Activated T-cell treated with anti-CD3 and anti-CD28 coated beads, Interleukin-2, amount 50 U/mL, for 24 hours (primary cell): ENCODE measurements at regions not wholly inside any gene's neighbourhood (a gene's known extent, or its start where the extent isn't known, plus 50 kb on each side); places are given as distances from the start of the nearest gene placed in this dataset.

Experiments
- DNase-seq: peaks from one replicate; pipeline ENCODE4 v3.0.0-alpha.2; 2020
- H3K27ac Mint-ChIP-seq: 2 replicates; pipeline ENCODE4 v1.8.0; 2020; ENCODE audit warnings: mild to moderate bottlenecking, mixed read lengths
- H3K27me3 Mint-ChIP-seq: 2 replicates; pipeline ENCODE4 v1.8.0; 2020; ENCODE audit warnings: mixed read lengths
- H3K36me3 Mint-ChIP-seq: 2 replicates; pipeline ENCODE4 v1.8.0; 2020; ENCODE audit warnings: low read depth, mixed read lengths
- H3K4me1 Mint-ChIP-seq: 2 replicates; pipeline ENCODE4 v1.8.0; 2020; ENCODE audit warnings: low read depth, mixed read lengths
- H3K4me3 Mint-ChIP-seq: 2 replicates; pipeline ENCODE4 v1.8.0; 2020; ENCODE audit warnings: mild to moderate bottlenecking, moderate library complexity, mixed read lengths
- H3K9me3 Mint-ChIP-seq: 2 replicates; pipeline ENCODE4 v1.8.0; 2020; ENCODE audit warnings: mixed read lengths

GRCh38 chr9:73655363-73655762, 503.7 kb downstream of the ANXA1 start:
- H3K36me3 Mint-ChIP-seq: no peaks in the 10 kb centered on the region
- H3K27ac Mint-ChIP-seq: no peak overlapping the region
- no peak for DNase-seq
- H3K27me3 Mint-ChIP-seq: no peaks in the 10 kb centered on the region
- H3K4me3 Mint-ChIP-seq: no peak overlapping the region
- no peaks in the 10 kb centered on the region for H3K4me1 Mint-ChIP-seq
- peaks cover 6% of the 10 kb centered on the region for H3K9me3 Mint-ChIP-seq

GRCh38 chr9:73655831-73656230, 504.2 kb downstream of the ANXA1 start:
- no peak for DNase-seq
- Mint-ChIP-seq H3K27ac (no peak overlapping the region), H3K4me3 (no peak overlapping the region), H3K9me3 (peaks cover 5% of the 10 kb centered on the region), H3K27me3 (no peaks in the 10 kb centered on the region), H3K36me3 (no peaks in the 10 kb centered on the region), H3K4me1 (no peaks in the 10 kb centered on the region)

GRCh38 chr9:73665253-73665652, 513.6 kb downstream of the ANXA1 start:
- DNase-seq: no peak
- Mint-ChIP-seq H3K27me3 (no peaks in the 10 kb centered on the region), H3K4me3 (no peak overlapping the region), H3K36me3 (no peaks in the 10 kb centered on the region), H3K4me1 (no peaks in the 10 kb centered on the region), H3K9me3 (no peaks in the 10 kb centered on the region), H3K27ac (no peak overlapping the region)

GRCh38 chr9:73667749-73668148, 516.1 kb downstream of the ANXA1 start:
- Mint-ChIP-seq H3K36me3 (no peaks in the 10 kb centered on the region), H3K4me1 (no peaks in the 10 kb centered on the region), H3K4me3 (no peak overlapping the region), H3K27me3 (no peaks in the 10 kb centered on the region), H3K9me3 (no peaks in the 10 kb centered on the region), H3K27ac (no peak overlapping the region)
- no peak for DNase-seq

- H3K36me3 Mint-ChIP-seq: no peaks in the 10 kb centered on the region
- peaks cover 4% of the 10 kb centered on the region for H3K9me3 Mint-ChIP-seq
- no peaks in the 10 kb centered on the region for H3K4me1 Mint-ChIP-seq
- H3K4me3 Mint-ChIP-seq: no peak overlapping the region
- H3K27ac Mint-ChIP-seq: no peak overlapping the region
- DNase-seq: no peak
- H3K27me3 Mint-ChIP-seq: no peaks in the 10 kb centered on the region
Measured at GRCh38 chr9:73680831-73681230, 529.2 kb downstream of the ANXA1 start.

GRCh38 chr9:73682789-73683188, 531.1 kb downstream of the ANXA1 start:
- DNase-seq: no peak
- Mint-ChIP-seq H3K36me3 (no peaks in the 10 kb centered on the region), H3K27ac (no peak overlapping the region), H3K4me3 (no peak overlapping the region), H3K27me3 (no peaks in the 10 kb centered on the region), H3K4me1 (no peaks in the 10 kb centered on the region), H3K9me3 (peaks cover 4% of the 10 kb centered on the region)

GRCh38 chr9:73683862-73684591, 532.4 kb downstream of the ANXA1 start:
- no peak overlapping the region for H3K4me3 Mint-ChIP-seq
- no peaks in the 10 kb centered on the region for H3K27me3 Mint-ChIP-seq
- no peak overlapping the region for H3K27ac Mint-ChIP-seq
- no peaks in the 10 kb centered on the region for H3K4me1 Mint-ChIP-seq
- no peak for DNase-seq
- H3K36me3 Mint-ChIP-seq: no peaks in the 10 kb centered on the region
- peaks cover 4% of the 10 kb centered on the region for H3K9me3 Mint-ChIP-seq

GRCh38 chr9:73684601-73685000, 532.9 kb downstream of the ANXA1 start:
- H3K4me1 Mint-ChIP-seq: no peaks in the 10 kb centered on the region
- H3K9me3 Mint-ChIP-seq: peaks cover 4% of the 10 kb centered on the region
- no peaks in the 10 kb centered on the region for H3K36me3 Mint-ChIP-seq
- no peak overlapping the region for H3K27ac Mint-ChIP-seq
- no peaks in the 10 kb centered on the region for H3K27me3 Mint-ChIP-seq
- no peak for DNase-seq
- H3K4me3 Mint-ChIP-seq: no peak overlapping the region

- H3K27ac Mint-ChIP-seq: no peak overlapping the region
- H3K4me3 Mint-ChIP-seq: no peak overlapping the region
- DNase-seq: no peak
- no peaks in the 10 kb centered on the region for H3K27me3 Mint-ChIP-seq
- no peaks in the 10 kb centered on the region for H3K36me3 Mint-ChIP-seq
- H3K4me1 Mint-ChIP-seq: no peaks in the 10 kb centered on the region
- H3K9me3 Mint-ChIP-seq: peaks cover 7% of the 10 kb centered on the region
Measured at GRCh38 chr9:73685786-73686185, 534.1 kb downstream of the ANXA1 start.

- no peaks in the 10 kb centered on the region for H3K27me3 Mint-ChIP-seq
- no peaks in the 10 kb centered on the region for H3K36me3 Mint-ChIP-seq
- no peak overlapping the region for H3K27ac Mint-ChIP-seq
- H3K4me3 Mint-ChIP-seq: no peak overlapping the region
- H3K4me1 Mint-ChIP-seq: no peaks in the 10 kb centered on the region
- no peak for DNase-seq
- peaks cover 6% of the 10 kb centered on the region for H3K9me3 Mint-ChIP-seq
Measured at GRCh38 chr9:73689051-73689870, 537.6 kb downstream of the ANXA1 start.

GRCh38 chr9:73701415-73702057, 549.9 kb downstream of the ANXA1 start:
- Mint-ChIP-seq H3K27me3 (no peaks in the 10 kb centered on the region), H3K4me1 (no peaks in the 10 kb centered on the region), H3K36me3 (no peaks in the 10 kb centered on the region), H3K4me3 (no peak overlapping the region), H3K9me3 (peaks cover 5% of the 10 kb centered on the region), H3K27ac (no peak overlapping the region)
- DNase-seq: no peak

- no peak for DNase-seq
- no peaks in the 10 kb centered on the region for H3K36me3 Mint-ChIP-seq
- H3K4me1 Mint-ChIP-seq: no peaks in the 10 kb centered on the region
- H3K4me3 Mint-ChIP-seq: no peak overlapping the region
- H3K27ac Mint-ChIP-seq: no peak overlapping the region
- H3K9me3 Mint-ChIP-seq: no peaks in the 10 kb centered on the region
- H3K27me3 Mint-ChIP-seq: no peaks in the 10 kb centered on the region
Measured at GRCh38 chr9:73714294-73714693, 562.6 kb downstream of the ANXA1 start.

GRCh38 chr9:73715591-73715990, 563.9 kb downstream of the ANXA1 start:
- Mint-ChIP-seq H3K27ac (no peak overlapping the region), H3K9me3 (no peaks in the 10 kb centered on the region), H3K27me3 (no peaks in the 10 kb centered on the region), H3K4me3 (no peak overlapping the region), H3K4me1 (no peaks in the 10 kb centered on the region), H3K36me3 (no peaks in the 10 kb centered on the region)
- no peak for DNase-seq

GRCh38 chr9:73719660-73720059, 568.0 kb downstream of the ANXA1 start:
- no peaks in the 10 kb centered on the region for H3K36me3 Mint-ChIP-seq
- H3K4me1 Mint-ChIP-seq: no peaks in the 10 kb centered on the region

GRCh38 chr9:73720601-73721000, 568.9 kb downstream of the ANXA1 start:
- no peak overlapping the region for H3K27ac Mint-ChIP-seq
- H3K36me3 Mint-ChIP-seq: no peaks in the 10 kb centered on the region
- no peak for DNase-seq
- no peaks in the 10 kb centered on the region for H3K27me3 Mint-ChIP-seq
- H3K4me1 Mint-ChIP-seq: no peaks in the 10 kb centered on the region
- no peaks in the 10 kb centered on the region for H3K9me3 Mint-ChIP-seq
- no peak overlapping the region for H3K4me3 Mint-ChIP-seq

More at GRCh38 chr9:73719660-73720059, 568.0 kb downstream of the ANXA1 start:
- no peak overlapping the region for H3K4me3 Mint-ChIP-seq
- no peaks in the 10 kb centered on the region for H3K9me3 Mint-ChIP-seq
- H3K27ac Mint-ChIP-seq: no peak overlapping the region
- DNase-seq: no peak
- no peaks in the 10 kb centered on the region for H3K27me3 Mint-ChIP-seq
